ENCODE measurements at regions not wholly inside any gene's neighbourhood (a gene's known extent, or its start where the extent isn't known, plus 50 kb on each side); places are given as distances from the start of the nearest gene placed in this dataset.

GRCh38 chr12:58602736-58603135 is 317.6 kb downstream of the LRIG3 start:
- TF ChIP-seq RAD21 (IDR thresholded peaks at IDR 0.05; ENCODE audit: low read depth) (no peak), CTCF (IDR thresholded peaks at IDR 0.05 in 2 of 3, conservative IDR thresholded peaks at IDR 0.05 in 1 of 3; ENCODE audit: borderline replicate concordance in 1 of 3, insufficient read depth in 1 of 3, low read depth in 2 of 3, low read length in 2 of 3) (no peak), POLR2A (IDR thresholded peaks at IDR 0.05; ENCODE audit: borderline replicate concordance, extremely low read depth, insufficient read depth, insufficient read length) (no peak), EZH2phosphoT487 (IDR thresholded peaks at IDR 0.05; ENCODE audit: borderline replicate concordance) (no peak), SP1 (IDR thresholded peaks at IDR 0.05; ENCODE audit: low read depth) (no peak), POLR2AphosphoS5 (IDR thresholded peaks at IDR 0.05; ENCODE audit: low read depth, low read length) (no peak), SRF (IDR thresholded peaks at IDR 0.05; ENCODE audit: low read depth) (no peak)
